ENCODE measurements at regions not wholly inside any gene's neighbourhood (a gene's known extent, or its start where the extent isn't known, plus 50 kb on each side); places are given as distances from the start of the nearest gene placed in this dataset.

DNA sequence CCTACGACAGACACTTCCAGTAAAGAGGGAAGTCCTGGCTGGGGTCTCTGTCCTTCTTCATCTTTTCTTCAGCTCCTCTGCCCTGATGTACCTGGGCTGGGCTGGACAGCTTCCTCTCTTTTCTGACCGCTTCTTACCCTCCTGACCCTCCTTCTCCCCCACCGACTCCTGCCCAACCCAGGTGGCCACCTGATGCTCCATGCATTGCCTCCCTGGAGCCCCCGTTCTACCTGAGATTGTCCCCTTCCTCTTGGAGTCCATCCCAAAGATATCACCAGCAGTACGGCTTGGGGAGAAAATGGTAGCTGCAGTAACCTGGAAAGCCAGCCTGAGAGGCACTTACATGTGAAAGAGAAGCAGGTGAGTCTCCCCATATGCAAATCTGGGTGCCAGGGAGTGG is 566.3 kb downstream of the TCERG1L start:
- TF ChIP-seq, protein P1, sequence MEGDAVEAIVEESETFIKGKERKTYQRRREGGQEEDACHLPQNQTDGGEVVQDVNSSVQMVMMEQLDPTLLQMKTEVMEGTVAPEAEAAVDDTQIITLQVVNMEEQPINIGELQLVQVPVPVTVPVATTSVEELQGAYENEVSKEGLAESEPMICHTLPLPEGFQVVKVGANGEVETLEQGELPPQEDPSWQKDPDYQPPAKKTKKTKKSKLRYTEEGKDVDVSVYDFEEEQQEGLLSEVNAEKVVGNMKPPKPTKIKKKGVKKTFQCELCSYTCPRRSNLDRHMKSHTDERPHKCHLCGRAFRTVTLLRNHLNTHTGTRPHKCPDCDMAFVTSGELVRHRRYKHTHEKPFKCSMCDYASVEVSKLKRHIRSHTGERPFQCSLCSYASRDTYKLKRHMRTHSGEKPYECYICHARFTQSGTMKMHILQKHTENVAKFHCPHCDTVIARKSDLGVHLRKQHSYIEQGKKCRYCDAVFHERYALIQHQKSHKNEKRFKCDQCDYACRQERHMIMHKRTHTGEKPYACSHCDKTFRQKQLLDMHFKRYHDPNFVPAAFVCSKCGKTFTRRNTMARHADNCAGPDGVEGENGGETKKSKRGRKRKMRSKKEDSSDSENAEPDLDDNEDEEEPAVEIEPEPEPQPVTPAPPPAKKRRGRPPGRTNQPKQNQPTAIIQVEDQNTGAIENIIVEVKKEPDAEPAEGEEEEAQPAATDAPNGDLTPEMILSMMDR (conservative IDR thresholded peaks at IDR 0.05; ENCODE audit: low read depth, low read length): no peak
- no peak for TF ChIP-seq EZH2phosphoT487 (IDR thresholded peaks at IDR 0.05; ENCODE audit: borderline replicate concordance, low read length)
